Loucy (cell line): ENCODE measurements at regions not wholly inside any gene's neighbourhood (a gene's known extent, or its start where the extent isn't known, plus 50 kb on each side); places are given as distances from the start of the nearest gene placed in this dataset.
"Not testable (repeated sequence)": the region's sequence is repeated elsewhere in the genome, so short reads cannot be mapped to it uniquely, and the experiment has no call there.

Source experiments
- EZH2phosphoT487 ChIP-seq: fragments of 200-600 bp; IDR thresholded peaks from 2 replicates; pipeline ENCODE4 v1.6.1; 2018; ENCODE audit warnings: antibody characterized with exemption, mild to moderate bottlenecking, moderate library complexity, borderline replicate concordance
- TF ChIP-seq, protein P1 (sequence below): fragments of 200-600 bp; sonication (generic); conservative IDR thresholded peaks from 2 replicates; pipeline ENCODE4 v1.5.1; 2014; ENCODE audit warnings: mild to moderate bottlenecking, antibody characterized with exemption, low read length

DNA sequence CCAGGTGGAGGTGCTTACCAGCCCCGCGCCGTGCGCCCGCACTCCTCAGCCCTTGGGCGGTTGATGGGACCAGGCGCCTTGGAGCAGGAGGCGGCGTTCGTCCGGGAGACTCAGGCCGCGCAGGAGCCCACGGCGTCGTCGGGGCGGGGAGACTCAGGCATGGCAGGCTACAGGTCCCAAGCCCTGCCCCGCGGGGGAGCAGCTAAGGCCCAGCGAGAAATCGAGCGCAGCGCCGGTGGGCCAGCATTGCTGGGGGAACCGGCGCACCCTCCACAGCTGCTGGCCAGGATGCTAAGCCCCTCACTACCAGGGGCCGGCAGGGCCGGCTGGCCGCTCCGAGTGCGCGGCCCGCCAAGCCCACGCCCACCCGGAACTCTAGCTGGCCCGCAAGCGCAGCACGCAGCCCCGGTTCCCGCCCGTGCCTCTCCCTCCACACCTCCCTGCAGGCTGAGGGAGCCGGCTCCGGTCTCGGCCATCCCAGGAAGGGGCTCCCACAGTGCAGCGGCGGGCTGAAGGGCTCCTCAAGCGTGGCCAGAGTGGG is 1087.5 kb downstream of the GALC start:
- TF ChIP-seq, protein P1, sequence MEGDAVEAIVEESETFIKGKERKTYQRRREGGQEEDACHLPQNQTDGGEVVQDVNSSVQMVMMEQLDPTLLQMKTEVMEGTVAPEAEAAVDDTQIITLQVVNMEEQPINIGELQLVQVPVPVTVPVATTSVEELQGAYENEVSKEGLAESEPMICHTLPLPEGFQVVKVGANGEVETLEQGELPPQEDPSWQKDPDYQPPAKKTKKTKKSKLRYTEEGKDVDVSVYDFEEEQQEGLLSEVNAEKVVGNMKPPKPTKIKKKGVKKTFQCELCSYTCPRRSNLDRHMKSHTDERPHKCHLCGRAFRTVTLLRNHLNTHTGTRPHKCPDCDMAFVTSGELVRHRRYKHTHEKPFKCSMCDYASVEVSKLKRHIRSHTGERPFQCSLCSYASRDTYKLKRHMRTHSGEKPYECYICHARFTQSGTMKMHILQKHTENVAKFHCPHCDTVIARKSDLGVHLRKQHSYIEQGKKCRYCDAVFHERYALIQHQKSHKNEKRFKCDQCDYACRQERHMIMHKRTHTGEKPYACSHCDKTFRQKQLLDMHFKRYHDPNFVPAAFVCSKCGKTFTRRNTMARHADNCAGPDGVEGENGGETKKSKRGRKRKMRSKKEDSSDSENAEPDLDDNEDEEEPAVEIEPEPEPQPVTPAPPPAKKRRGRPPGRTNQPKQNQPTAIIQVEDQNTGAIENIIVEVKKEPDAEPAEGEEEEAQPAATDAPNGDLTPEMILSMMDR: not testable (repeated sequence)
- TF ChIP-seq EZH2phosphoT487: not testable (repeated sequence)
